Breast epithelium (tissue), 3 donors: ENCODE measurements at regions not wholly inside any gene's neighbourhood (a gene's known extent, or its start where the extent isn't known, plus 50 kb on each side); places are given as distances from the start of the nearest gene placed in this dataset.

Source experiments
- CTCF ChIP-seq, 3 donors: fragments of 450-650 bp; IDR thresholded peaks; one replicate each; pipeline ENCODE4 v1.5.1; 2016 to 2017; ENCODE audit warnings: antibody characterized with exemption in 3 of 3, mild to moderate bottlenecking in 3 of 3, moderate library complexity in 3 of 3
- POLR2A ChIP-seq: fragments of 450-650 bp; IDR thresholded peaks from one replicate; pipeline ENCODE4 v1.6.1; 2016; ENCODE audit warnings: antibody characterized with exemption, mild to moderate bottlenecking, moderate library complexity

- no peak for TF ChIP-seq CTCF (IDR thresholded peaks at IDR 0.05)
- no peak for TF ChIP-seq POLR2A
Measured at GRCh38 chr11:38246451-38246850, 1648.4 kb upstream of the RAG2 start.
